LoVo (cell line): ENCODE measurements at regions not wholly inside any gene's neighbourhood (a gene's known extent, or its start where the extent isn't known, plus 50 kb on each side); places are given as distances from the start of the nearest gene placed in this dataset.

ENCODE experiments used
- DNase-seq: peaks from one replicate; pipeline ENCODE4 v3.0.0-alpha.2; 2016; ENCODE audit warnings: low spot score

GRCh38 chr12:24042651-24043050, 93.2 kb upstream of the SOX5 start:
- DNase-seq: no peak

GRCh38 chr12:24039113-24039525, 89.6 kb upstream of the SOX5 start:
- no peak for DNase-seq

- DNase-seq: no peak
Measured at GRCh38 chr12:24038211-24038997, 88.9 kb upstream of the SOX5 start.

GRCh38 chr12:24036438-24037216, 87.2 kb upstream of the SOX5 start:
- DNase-seq: no peak

- DNase-seq: no peak
Measured at GRCh38 chr12:24034894-24035293, 85.4 kb upstream of the SOX5 start.

GRCh38 chr12:24034160-24034559, 84.7 kb upstream of the SOX5 start:
- DNase-seq: no peak

GRCh38 chr12:24027352-24027751, 77.9 kb upstream of the SOX5 start:
- DNase-seq: no peak

GRCh38 chr12:24025153-24025798, 75.8 kb upstream of the SOX5 start:
- no peak for DNase-seq

GRCh38 chr12:24023081-24023480, 73.6 kb upstream of the SOX5 start:
- DNase-seq: no peak

GRCh38 chr12:24021164-24021502, 71.7 kb upstream of the SOX5 start:
- DNase-seq: no peak

- DNase-seq: no peak
Measured at GRCh38 chr12:24020397-24021163, 71.1 kb upstream of the SOX5 start.

- no peak for DNase-seq
Measured at GRCh38 chr12:24015833-24016160, 66.3 kb upstream of the SOX5 start.

- no peak for DNase-seq
Measured at GRCh38 chr12:24014915-24015832, 65.7 kb upstream of the SOX5 start.

GRCh38 chr12:24014240-24014639, 64.8 kb upstream of the SOX5 start:
- DNase-seq: no peak

- no peak for DNase-seq
Measured at GRCh38 chr12:24012528-24012927, 63.1 kb upstream of the SOX5 start.

GRCh38 chr12:24011927-24012507, 62.5 kb upstream of the SOX5 start:
- DNase-seq: no peak

GRCh38 chr12:24008166-24008565, 58.7 kb upstream of the SOX5 start:
- no peak for DNase-seq
